HG03064 (cell line): ENCODE measurements at regions not wholly inside any gene's neighbourhood (a gene's known extent, or its start where the extent isn't known, plus 50 kb on each side); places are given as distances from the start of the nearest gene placed in this dataset.
"Not testable (repeated sequence)": the region's sequence is repeated elsewhere in the genome, so short reads cannot be mapped to it uniquely, and the experiment has no call there.

Experiments
- ATAC-seq: cut with Tn5 transposase; IDR thresholded peaks from one replicate; pipeline ENCODE4 v1.9.1; 2021; ENCODE audit warnings: low read depth; ENCODE audit not compliant: unreplicated experiment

GRCh38 chr2:13143451-13143850 is 426.7 kb downstream of the TRIB2 start:
- ATAC-seq = no peak

DNA sequence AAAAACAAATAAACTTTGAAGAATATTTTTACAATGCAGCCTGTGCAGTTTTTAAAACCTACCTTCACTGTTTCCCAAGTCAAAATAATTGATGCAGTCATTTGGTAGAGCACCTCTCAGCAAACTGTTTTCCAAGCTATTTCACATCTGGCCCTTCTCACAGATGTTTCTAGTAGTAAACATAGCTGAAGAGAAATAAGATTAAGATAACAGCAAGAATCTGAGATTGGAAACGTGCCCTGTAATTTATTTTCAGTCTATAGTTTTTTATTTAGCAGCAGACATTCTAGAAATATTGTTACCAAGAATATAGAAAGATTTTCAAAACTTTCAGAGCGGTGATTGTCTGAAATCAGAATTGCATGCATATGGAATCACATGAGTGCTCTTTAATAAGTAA is 440.2 kb downstream of the TRIB2 start:
- ATAC-seq = no peak

DNA sequence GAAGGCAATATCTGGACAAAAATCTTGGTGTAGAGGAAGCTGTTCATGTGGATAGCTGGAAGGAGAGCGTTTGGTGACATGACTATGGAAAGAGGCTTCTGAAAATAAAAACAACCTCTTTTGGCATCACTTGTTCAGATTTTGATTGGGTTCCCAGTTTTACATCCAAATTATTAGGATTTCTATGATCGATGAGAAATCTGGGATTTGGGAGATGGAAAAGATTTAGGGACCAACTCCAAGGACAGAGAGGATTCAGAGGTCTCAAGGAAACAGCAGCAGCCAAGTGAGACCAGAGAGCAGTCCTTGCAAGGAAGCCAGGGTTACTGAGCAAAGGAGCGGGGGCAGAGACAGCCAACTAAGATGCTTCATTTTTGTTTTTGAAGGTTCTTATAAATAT is 441.7 kb downstream of the TRIB2 start:
- no peak for ATAC-seq

GRCh38 chr2:13180729-13181128 is 464.0 kb downstream of the TRIB2 start:
- no peak for ATAC-seq

DNA sequence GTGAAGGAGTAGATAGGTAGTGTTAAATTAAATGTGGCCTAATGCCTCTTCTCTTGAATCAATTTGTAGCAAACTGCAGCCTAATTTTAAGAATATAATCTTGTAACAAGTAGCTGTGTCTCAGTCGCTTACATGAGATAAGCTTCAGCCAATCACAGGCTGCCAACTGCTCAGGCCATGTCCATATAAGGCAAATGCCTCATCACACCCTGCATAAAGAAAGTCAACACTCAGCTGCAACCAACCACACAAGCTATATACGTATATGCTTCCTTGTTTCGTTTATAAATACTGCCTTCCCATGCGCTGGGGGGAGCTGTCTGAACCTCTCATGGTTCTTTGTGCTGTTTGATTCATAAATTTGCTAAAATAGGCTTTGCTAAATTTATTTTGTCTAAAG is 476.3 kb downstream of the TRIB2 start:
- no peak for ATAC-seq

- no peak for ATAC-seq
These were observed 477.2 kb downstream of the TRIB2 start for GRCh38 chr2:13193900-13194299.

DNA sequence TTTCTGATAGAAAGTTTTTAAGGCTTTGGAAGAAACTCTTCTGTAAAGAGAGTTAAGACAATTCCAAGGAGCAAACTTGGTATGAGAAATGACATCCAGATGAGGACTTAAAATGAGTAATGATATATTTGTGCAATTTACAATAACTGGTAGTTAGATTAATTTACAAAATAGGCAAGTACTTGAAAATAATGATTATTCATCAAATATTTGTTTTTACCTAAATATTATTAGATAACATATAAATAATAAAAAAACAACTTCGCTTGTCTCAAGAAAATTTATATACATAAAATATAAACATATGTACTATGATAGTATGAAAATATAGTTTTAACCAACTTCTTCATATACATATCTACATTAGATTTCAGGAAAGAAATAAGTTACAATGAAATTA is 478.5 kb downstream of the TRIB2 start:
- no peak for ATAC-seq

DNA sequence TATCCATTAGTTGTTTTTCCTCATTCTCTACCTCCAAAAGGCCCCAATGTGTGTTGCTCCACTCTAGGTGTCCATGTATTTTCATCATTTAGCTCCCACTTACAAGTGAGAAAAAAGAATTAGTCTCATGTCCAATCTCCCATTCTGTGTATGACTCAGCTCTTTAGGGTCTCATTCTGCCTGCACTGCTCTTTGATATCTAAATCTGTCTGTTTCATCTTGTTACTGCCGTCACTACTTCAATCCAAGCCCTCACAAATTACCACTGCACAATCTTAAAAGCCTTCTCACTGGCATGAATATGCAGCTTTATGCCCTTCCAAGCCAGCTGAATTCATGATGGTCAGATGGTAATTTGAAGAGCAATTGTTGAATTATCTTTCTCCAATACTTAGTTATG is 480.5 kb downstream of the TRIB2 start:
- ATAC-seq = no peak

DNA sequence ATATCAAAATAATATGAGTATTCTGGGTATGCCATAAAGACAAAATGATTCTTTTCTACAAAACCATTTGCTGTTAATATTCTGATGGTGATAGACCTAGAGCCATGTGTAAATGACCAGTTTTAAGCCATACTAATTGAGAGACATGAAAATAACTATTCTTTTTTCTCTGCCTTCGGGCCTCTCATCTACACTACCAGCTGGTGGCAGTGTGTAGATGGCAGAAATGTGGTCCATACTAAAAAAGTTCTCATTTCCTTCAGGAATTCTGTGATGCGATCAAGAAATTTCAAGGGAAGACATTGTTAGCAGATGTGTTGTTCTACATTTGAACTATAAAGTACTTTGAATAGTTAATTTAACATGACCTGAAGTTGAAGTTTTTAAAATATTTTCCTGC is 485.2 kb downstream of the TRIB2 start:
- ATAC-seq = no peak

DNA sequence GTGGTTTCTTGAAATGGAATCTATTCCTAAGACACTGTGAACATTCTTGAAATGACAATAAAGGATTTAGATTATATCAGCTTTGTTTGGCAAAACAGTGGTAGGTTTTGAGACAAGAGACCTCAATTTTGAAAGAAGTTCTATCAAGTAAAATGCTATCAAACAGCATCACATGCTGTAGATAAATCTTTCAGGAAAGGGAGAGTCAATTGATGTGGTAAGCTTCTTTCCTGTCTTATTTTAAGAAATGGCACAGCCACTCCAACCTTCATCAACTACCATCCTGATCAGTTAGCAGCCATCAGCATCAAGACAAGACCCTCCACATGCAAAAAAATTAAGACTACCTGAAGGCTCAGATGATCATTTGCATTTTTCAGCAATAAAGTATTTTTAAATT is 495.4 kb downstream of the TRIB2 start:
- no peak for ATAC-seq

DNA sequence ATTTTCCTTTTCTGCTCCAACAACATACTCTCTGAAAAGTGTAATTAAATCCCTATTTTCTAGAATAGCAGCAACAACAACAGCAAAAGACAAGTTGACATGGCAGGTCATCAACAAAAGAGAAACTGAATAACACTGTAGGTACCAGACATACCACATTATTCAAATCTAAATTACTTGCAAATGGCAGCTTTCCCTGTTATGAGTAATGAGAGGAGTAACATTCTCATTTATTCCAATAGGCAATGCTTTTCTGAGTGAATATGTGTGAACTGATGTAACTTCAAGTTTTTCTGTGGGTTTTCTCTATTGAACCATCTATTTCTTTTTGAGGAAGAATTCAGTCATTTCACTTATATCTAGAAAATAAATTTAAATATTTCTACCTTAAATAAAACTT is 501.5 kb downstream of the TRIB2 start:
- no peak for ATAC-seq

DNA sequence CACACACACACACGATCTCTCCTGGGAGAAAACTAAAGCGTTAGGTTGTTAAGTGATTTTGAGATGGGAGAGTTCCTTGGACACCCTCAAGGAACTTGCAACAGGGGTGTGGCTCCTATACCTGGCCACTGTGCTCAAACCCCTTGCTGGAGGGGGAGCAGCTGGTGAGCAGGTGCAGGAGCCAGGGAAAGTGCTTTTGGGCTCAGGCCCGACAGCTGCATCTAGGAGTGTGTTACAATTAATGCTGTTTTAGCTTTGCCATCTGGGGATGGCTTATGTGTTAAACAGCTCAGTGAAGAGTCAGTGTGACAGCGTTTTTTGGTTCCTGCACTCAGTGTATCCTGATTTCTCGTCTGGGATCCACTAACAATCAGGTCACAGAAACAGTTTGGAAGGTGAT is 510.8 kb downstream of the TRIB2 start:
- no peak for ATAC-seq

DNA sequence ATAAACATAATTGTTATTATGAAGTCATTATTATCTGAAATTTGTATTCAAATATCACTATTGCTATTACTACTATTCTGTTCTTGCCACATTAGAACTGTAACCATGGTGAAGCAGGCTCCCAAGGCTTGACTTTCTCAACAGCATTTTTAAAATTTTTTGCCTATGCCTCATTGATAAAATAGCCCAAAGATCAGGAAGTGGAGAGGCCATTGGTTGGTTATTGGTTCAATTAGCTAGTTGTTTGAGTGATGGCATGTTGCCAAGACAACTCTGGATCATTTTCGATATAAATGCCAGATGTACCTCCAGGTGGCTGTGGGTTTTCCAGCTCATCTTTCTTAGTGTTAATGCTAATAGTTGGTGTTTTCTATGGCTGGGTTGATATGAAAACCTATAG is 513.5 kb downstream of the TRIB2 start:
- no peak for ATAC-seq

- no peak for ATAC-seq
These were observed 523.3 kb downstream of the TRIB2 start for GRCh38 chr2:13240061-13240460.

GRCh38 chr2:13240789-13241487 is 524.2 kb downstream of the TRIB2 start:
- no peak for ATAC-seq

DNA sequence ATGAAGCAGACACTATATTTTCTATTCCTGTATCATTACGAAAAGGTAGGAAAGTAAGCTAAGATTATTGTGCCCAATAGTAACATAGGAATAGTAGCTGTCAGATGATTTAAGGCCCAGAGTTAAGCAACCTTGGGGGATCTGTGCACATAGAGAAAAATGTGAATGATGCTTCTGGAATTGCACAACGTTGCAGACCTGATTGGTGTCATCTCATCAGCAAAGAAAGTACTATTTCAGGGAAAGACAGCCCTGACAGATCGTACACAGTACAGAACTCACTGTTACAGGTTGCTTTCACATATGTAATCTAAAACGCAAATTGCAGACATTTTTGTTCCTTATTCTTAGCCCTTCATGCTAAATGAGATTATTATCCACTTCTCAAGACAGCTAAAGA is 535.9 kb downstream of the TRIB2 start:
- no peak for ATAC-seq

- no peak for ATAC-seq
These were observed 538.7 kb downstream of the TRIB2 start for GRCh38 chr2:13255485-13255884.

- no peak for ATAC-seq
These were observed 543.7 kb downstream of the TRIB2 start for GRCh38 chr2:13260402-13260801.

DNA sequence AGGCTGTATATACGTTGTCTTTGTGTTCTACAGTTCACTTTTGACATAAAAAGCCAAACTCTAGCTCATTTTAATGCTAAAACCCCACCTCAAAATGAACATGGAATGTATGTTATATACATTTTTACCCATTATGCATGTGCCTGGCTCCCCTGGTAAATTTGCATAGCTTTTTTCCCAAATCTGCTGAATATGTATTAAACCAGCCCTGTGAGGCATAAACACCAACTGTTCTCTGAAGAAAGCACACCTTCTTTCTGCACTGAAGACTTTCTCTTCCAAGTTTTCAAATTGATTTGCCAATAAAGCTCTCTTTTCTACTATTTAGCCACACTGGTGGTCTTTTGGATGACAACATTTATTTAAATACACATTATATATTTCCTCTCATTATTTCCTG is 549.4 kb downstream of the TRIB2 start:
- ATAC-seq = no peak

- ATAC-seq = no peak
These were observed 568.0 kb downstream of the TRIB2 start for GRCh38 chr2:13284688-13285087.

- no peak for ATAC-seq
These were observed 572.6 kb downstream of the TRIB2 start for GRCh38 chr2:13289310-13289709.

DNA sequence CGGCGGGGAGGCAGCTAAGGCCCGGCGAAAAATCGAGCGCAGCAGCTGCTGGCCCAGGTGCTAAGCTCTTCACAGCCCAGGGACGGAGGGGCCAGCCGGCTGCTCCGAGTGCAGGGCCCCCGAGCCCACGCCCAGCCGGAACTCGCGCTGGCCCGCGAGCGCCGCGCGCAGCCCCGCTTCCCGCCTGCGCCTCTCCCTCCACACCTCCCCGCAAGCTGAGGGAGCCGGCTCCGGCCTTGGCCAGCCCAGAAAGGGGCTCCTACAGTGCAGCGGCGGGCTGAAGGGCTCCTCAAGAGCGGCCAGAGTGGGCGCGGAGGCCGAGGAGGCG is 591.7 kb downstream of the TRIB2 start:
- not testable (repeated sequence) for ATAC-seq

DNA sequence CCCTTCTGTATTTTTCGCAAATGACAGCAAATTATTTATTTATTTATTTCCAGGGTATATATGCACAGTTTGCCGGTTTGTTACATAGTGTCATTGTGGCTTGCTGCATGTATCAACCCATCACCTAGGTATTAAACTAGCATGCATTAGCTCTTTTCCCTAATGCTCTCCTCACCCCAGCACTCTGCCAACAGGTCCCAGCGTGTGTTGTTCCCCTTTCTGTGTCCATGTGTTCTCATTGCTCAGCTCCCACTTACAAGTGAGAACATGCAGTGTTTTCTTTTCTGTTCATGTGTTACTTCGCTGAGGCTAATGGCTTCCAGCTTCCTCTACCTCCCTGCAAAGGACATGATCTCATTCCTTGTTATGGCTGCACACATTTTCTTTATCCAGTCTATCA is 592.3 kb downstream of the TRIB2 start:
- no peak for ATAC-seq
